GM19397 (cell line): ENCODE measurements at regions not wholly inside any gene's neighbourhood (a gene's known extent, or its start where the extent isn't known, plus 50 kb on each side); places are given as distances from the start of the nearest gene placed in this dataset.

Experiments used
- ATAC-seq: cut with Tn5 transposase; IDR thresholded peaks from one replicate; pipeline ENCODE4 v1.9.1; 2021; ENCODE audit warnings: mild to moderate bottlenecking, moderate library complexity; ENCODE audit not compliant: unreplicated experiment

DNA sequence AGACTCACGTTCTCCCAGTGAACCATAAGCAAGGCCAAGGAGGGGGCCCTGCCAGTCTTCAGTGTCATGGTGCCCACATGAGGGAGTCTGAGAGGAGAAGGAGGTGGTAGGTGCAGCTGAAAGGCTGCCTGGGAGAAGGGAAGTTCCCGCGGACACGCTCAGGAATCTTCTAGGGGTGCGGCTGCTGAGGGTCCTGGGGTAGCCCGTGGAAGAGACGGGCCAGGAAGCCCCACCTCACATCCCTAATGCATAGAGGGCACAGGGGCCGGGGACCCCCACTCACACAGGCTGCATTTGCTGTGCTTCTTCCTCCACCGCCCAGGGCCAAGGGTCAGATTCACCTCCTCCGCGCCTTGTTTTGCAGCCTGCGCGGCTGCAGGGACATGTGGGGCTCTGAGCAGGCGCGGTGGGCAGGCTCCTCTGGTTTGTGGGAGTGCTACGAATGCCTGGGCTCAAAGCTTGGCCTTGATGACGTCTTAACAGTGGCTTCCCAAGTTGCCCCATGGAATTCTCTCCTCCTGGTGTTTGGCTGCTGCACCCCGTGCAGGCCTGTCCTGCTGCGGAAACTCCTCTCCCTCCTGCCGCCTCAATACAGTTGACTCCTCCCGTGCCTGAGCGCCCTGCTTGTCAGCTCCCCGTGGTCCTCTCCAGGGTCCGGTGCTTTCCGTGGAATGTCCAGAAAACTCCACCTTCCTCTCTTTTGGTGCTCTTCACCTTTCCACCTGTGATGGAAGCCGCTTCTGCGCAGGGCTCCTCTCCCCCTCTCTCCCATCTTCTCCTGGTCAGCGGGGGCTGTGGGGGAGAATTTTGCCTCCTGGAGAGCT is 95.7 kb downstream of the VAPA start:
- ATAC-seq: no peak

DNA sequence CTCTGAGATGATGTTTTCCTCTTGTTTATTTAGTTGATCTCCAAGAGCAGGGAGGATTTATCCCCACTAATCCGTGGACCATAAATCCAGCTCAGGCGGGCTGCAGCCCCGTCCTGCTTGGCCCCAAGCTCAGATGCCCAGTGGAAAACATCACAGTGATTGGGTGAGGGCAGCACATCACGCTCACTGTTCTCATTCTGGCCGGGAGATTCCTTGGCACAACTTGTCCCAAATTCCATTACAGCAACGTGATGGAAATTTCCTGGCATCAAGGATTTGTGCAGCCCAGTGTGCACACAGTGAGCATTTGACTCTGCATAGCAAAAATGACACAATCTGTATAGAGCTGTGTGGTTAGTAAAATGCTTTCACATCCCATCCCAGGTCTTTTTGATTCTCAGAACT is 96.8 kb downstream of the VAPA start:
- no peak for ATAC-seq

DNA sequence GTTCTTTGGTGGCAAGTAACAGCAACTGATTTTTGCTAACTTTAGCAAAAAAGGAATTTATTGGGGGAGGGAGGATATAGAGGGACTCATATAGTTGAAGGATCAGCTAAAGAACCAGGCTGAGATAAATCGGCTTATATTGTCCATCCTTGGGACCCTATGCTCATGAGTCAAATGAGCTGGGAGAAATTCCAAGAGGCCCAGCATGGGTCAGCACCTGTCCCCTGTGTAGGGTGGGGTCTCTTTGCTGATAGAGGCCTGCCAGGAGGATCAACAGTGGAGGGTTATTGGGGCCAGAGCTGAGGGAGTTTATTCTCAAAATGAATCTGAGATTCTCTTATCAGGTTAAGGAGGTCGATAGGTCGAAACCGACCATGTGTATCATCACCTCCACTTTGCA is 97.2 kb downstream of the VAPA start:
- ATAC-seq: no peak

DNA sequence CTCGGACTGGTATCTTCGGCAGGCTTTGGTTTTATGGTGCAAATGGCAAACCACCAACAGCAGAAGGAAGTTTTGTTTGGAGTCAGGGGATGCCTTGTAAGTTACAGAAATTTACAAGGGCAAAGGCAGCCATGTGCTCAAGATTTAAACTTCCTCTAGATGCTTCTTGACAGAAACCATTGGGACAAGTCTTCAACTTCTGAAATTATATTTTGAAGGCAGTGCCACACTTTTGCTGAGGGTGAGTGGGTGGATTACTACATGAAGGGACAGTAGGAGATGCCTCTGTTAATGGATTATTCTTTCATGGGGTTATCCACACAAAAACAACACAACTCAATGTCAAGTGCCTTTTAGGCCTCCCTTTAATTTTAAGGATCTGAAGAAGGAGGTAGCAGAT is 97.9 kb downstream of the VAPA start:
- no peak for ATAC-seq

DNA sequence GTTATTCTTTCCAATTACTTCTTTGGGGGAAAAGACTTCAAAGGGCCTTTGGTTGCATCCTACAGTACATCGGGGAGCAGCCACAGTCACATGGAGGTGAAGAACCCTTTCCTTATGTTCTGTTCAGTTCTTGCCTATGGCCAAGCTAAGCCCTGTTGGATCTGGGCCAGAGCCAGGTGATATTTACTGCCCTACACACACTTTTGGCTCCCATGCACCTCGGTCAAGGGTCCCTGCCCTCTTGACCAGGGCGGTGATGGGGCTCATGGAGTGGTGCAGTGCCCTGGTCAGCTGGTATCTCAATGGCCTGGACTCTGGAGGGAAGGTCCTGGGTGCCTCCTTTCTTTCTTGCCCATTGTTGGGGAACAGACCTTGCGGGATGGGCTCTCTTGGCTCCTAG is 98.7 kb downstream of the VAPA start:
- no peak for ATAC-seq

DNA sequence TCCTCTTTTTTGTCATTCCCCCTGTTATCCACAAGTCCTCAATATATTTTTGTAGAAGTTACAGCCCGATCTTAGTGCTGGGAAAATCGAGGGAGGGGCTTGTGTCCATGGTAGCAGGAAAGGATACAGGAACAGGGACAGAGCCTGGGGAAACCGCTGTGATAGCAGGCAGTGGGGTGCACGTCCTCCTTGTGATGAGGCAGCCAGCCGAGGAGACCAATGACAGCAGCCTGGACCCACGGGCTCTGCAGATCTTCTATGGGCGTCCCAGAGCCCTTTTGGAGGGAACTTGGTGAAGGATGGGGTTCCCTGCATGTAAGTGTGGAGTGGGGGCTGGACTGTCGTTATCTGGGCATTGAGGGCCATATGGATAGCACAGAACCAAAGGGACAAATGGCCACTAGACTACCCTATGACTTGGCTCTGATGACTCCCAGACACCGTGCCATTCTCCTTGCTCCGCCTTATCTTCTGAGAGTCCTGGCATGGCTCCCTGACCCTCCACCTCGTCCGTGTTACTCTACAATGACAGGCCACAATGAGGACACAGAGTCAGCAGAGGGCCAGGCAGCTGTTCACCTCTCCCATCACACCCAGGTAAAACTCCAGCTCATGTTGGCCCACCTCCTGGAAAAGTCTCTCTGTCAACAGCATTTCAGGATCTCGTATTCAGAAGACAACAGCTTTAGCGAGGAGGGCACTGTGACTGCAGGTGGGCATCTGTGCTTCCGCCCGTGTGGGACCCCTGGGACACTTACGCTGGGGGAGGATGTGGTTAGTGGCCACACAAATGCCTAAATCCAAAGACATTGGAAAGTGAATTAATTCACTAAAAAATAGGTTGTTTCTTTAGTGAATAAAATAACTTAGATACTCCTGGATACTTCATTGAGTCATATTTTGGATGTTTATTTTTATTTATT is 100.1 kb downstream of the VAPA start:
- ATAC-seq: no peak

DNA sequence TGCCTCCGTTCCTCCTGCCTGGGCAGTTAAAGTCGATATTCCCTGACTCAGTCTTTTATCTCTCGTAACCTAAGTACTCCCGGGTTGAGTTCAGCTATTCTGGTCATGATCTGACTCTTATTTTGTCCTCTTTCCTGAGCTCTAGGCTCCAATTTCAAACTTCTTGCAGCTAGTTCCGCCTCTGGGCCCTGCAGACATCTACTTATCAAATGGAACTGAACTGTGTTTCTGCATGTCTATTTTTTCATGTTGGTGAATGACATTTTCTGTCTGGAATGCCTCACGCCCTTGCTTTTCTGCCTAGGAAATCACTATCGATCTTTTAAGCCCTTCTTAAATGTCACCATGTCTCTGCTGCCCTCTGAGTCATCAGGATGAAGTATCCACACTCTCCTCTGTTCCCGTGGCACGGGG is 101.5 kb downstream of the VAPA start:
- no peak for ATAC-seq

DNA sequence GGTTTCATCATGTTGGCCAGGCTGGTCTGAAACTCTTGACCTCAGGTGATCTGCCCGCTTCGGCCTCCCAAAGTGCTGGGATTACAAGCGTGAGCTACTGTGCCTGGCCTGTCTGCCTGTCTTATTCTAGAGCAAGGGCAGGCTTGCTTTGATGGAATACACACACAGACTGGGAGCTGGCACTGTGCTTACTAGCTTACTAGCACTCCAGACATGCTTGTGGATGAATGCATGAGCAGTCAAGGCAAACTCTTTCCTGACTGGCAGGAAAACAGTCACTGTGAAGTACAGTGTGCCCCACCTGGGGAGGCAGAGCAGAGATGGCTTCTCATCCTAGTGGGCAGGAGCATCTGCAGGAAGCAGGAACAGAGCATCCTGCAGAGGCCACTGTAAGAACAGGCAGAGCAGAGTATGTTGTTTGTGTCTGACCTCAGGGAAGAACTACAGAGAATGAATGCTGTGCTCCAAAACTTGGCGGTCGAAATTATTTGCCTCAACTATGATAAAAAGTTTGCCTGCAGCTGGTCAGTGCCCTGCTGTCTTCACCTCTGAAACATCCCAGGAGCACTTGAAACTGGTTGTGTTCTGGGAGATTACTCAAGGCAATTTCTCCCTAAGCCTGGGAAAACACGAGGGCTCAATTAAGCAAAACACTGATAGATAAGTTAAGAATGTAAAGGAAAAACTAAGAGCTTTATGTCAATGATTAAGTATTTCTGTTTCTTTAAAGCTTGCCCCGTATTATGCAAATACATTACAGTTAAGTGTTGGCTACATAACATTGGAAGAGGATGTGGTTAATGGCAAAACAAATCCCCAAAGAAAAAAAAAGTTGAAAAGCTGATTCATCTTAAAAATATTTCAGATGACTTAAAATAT is 102.4 kb downstream of the VAPA start:
- ATAC-seq: no peak

DNA sequence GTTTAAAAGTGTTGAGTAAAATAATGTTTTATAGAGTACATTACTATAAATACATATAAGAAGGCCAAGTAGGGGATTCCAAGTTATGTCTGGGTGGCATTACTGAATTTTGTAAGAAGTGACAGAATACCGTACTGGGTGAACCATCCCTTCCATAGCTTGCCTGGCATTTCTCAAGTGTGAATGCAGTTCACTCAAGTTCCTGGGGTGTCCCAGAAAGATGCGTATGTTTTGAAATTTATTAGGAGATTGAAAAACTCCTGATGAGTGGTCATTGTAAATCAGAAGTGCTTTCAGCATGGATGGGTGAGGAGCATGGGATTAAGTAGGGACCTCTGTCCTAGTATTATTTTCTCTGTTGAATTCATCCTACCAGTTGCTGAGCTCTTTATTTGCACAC is 103.2 kb downstream of the VAPA start:
- no peak for ATAC-seq

DNA sequence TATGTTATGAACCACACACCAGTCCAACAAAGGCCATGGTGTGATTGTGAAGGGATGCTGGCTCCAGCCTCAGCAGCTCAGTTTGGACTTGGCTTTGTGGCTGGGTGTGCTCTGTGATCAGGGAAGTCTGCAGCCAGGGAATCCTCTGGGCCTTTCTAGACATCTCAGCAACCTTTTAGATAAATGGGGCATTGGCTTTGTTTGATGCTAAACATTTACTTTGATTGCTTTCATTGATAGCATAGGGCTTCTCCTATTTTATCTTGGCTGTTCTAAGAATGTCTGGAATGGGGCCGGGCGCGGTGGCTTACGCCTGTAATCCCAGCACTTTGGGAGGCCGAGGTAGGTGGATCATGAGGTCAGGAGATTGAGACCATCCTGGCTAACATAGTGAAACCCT is 104.5 kb downstream of the VAPA start:
- no peak for ATAC-seq

DNA sequence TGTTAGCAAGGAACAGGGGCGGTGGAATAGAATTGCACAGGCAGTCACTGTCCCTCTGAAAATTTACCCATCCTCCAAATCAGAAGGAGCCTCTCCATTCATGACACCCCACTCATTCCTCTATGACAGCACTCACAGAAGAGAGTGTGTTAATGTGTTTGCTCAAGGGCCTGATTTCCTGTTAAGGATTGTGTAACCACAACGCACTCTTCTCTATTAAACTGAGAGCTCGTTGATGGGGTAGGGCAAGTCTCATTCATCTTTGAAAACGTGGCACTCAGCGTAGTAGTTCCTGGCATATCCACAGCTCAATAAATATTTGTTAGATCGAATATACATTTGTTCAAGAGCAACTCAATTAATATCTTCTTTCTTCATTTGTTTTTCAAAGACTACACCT is 106.4 kb downstream of the VAPA start:
- ATAC-seq: no peak

DNA sequence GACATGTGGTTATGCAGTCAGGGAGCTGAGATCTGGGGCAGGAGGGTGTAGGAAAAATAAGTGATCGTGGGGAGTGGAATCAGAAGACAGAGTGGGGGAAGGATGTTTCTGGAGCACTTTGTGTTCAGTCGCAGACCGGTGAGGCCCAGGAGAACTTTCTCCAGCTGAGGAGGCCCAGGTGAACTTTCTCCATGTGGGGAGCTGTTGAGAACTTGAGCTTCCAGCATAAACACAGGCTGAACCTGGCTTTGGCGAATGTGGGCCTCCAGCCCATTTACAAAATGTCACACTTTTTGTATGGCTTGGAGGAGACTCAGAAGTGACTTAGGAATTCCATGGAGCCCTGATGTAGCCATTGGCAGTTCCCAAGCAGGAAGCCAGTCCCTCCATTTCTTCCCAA is 108.5 kb downstream of the VAPA start:
- ATAC-seq: no peak

DNA sequence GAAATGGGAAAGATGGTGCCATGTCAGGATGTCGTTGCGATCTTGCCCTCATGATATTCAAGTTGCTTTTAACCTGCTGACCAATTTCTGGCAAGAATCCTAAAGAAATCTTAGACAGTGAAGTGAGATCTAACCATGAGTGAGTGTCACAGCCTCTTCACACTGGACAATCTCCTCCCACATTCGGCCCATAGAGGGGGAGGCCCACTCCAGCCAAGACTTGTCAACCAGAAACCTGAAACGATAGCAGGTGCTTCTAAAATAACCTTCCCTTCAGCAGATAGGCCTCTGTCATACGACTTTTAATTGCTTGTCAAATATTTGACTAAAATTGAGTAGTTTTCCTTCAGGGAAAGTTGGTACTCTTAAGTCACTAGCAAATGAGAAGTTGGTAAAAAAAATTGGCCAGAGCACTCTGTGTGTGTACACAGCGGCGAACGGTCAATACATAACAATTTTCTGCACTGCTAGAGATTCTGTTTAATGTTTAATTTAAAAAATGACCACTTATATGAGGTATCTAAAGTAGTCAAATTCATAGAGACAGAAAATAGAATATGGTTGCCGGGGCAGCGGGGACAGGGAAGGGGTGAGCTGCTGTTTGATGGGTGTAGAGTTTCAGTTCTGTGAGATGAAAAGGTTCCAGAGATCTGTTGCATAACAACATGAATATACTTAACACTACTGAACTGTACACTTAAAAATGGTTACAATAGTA is 110.2 kb downstream of the VAPA start:
- ATAC-seq: no peak

DNA sequence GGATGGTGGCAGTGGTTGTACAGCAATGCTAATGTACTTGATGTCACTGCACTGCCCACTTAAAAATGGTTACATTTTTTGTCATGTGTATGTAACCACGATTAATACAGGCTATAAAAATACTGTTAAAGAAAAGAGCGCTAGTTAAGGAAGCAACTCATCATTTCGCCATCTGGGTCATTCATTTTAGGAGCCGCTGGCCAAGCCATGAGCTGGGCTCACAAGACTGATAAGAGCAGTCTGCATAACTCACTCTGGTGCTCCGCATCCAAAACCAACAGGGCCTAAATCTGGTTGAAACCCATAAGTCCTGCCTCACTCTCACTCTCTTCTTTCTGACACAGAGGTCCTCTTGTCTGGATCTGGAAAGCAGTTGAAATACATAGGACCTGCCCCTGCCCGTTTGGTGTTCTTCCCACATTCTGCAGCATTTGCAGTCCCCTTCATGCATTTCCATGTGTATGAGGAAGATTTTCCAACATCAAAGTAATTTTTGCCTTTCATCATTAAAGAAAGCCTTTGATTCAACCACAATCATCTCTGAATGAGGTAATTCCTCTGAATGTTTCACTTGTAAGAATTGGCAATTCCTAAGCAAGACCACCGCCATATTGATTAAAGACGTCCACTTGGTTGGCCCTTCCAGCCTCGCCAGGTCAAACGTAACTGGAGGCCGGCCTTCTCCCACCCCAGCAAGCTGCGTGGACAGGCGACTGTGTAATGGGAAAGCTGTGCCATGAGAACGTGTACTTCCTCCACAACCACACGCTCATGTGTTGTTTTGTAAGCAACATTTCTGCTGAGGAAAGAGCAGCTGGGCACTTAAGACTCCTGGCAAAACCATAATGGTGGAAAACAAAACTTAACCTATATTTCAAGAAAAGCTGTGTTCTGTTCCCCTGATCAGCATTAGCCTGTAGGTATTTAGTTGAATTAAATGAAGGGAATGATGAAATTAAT is 112.2 kb downstream of the VAPA start:
- ATAC-seq: no peak

DNA sequence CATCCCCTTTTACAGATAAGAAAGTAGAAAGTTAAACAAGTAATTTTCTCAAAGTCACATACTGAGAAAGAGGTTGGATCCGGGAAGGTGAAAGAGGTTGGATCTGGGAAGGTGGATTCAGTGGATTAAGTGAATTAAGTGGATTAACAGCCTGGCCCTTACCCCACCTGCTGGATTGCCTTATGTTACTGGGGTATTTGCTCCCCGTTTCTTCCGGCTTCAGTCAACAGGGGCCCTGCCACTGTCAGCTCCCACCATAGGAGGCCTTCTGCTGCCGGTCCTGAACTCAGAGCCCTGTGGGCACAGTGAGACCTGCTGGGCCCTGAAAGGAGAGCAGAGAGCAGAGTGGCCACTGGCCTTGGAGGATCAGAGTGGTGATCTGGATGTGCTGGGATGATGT is 113.2 kb downstream of the VAPA start:
- ATAC-seq: no peak

DNA sequence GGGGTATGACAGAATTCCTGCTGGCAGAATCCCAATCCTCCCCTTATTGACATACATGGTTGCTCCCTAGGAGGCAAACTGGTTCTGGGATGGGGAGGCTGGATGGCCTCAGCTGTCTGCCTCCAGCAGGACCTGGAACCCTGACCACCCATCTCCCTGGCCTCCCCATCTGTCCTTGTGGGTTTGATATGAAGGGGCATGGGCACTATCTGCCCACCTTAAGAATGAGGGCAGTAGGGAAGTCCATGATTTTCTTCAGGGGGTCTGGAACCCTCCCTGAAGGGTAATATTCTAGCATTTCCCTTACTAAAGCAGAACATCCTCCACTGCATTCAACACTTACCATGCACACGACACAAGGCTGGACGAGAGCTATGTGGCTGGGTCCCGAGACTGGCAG is 113.6 kb downstream of the VAPA start:
- no peak for ATAC-seq

DNA sequence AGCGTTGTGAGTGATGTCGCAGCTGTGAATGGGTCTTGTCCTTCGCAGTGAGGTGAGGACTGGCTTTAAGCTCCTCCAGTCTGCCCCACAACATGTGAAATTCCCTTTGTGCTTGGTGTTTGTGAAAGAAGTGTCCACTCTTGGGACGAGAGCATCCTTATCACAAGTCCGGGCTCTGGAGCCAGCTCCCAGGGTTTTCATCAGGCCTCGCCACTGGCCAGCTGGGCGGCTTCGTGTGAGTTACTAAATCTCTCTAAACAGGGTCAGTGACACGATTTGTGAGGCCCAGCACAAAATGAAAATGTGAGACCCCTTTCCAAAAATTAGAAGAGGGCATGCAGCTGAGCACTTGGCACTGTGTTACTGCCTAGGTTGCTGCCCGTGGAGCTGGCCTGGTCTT is 115.9 kb downstream of the VAPA start:
- ATAC-seq: no peak

DNA sequence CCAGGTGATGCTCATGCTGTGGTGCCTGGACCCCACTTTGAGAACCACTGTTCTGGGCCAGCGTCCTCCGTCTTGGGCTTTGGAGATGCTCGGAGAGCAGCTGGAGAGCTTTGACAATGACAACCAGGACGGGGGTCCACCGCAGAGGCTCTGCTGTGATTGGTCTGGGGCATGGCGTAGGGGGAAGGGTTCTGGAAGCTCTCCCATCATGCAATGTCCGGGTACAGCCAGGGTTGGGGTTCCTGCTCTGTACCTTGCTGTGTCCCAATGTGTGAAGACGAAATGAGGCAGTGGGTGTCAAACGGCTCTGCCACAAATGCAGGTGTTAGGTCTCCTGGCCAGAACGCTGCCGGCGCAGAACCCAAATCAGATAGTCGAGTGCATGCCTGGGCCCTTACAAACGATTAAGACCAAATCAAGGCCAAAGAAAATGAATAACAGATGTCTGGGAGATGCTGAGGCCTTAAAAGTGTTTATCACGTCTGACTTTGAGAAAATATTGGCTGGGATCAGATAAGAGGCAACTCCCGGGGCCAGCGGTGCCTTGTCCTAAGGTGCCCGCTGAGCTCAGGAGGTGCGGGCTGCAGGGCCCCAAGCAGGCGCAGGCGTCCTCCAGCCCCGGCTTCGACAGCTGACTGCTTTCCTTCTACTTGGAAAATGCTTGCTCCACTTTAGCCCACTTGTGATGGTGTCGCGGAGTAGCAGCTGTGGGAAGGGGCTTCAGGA is 117.2 kb downstream of the VAPA start:
- ATAC-seq: no peak
